ENCODE measurements at regions not wholly inside any gene's neighbourhood (a gene's known extent, or its start where the extent isn't known, plus 50 kb on each side); places are given as distances from the start of the nearest gene placed in this dataset.
"Not testable (repeated sequence)": the region's sequence is repeated elsewhere in the genome, so short reads cannot be mapped to it uniquely, and the experiment has no call there.

DNA sequence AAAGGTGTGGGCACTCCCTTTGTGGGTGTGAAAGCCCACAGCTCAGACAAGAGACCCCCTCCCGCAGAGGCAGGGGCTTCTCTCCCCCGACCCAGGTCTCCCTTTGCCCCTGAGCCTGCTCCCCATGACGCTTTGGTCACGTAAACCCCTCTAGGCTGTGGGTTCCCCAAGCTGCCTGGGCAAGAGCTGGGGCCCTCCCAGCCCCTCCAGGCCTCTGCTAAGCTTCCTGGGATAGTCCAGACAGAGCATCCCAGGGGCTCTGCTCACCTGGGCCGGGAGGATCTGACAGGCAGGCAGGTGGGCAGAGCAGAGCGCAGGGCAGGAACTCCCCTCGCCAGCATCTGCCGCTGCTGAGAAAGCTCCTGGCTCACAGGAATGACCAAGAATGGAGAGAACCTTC lies 177.3 kb downstream of the BANP start:
- H3K4me1 Mint-ChIP-seq, result no peaks in the 10 kb centered on the region
- no peaks in the 10 kb centered on the region for H3K36me3 Mint-ChIP-seq
- no peak overlapping the region for H3K27ac Mint-ChIP-seq
- H3K9me3 Mint-ChIP-seq, result no peaks in the 10 kb centered on the region
- no peak overlapping the region for H3K4me3 Mint-ChIP-seq
- H3K27me3 Mint-ChIP-seq, result no peaks in the 10 kb centered on the region

DNA sequence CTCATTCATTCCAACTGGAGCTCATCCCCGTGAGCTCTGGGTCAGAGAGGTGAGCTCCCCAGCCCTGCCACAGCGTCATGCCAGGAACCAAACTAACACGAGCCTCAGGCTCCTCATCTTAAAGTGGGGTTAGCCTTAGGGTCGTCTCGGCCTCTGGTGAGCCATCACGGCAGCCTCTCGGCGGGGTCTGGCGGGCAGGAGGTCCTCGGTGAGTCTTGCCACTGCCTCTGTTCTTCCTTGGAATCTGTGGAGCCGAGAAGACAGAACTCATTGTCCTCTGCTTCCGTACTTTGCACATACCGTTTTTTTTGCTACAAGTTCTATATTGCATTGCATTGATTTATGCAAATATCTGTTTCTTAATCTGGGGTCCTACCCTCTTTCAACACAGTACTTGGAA lies 177.9 kb downstream of the BANP start:
- H3K4me1 Mint-ChIP-seq, H3K27ac Mint-ChIP-seq, H3K27me3 Mint-ChIP-seq, H3K4me3 Mint-ChIP-seq, H3K9me3 Mint-ChIP-seq, H3K36me3 Mint-ChIP-seq: not testable (repeated sequence)

DNA sequence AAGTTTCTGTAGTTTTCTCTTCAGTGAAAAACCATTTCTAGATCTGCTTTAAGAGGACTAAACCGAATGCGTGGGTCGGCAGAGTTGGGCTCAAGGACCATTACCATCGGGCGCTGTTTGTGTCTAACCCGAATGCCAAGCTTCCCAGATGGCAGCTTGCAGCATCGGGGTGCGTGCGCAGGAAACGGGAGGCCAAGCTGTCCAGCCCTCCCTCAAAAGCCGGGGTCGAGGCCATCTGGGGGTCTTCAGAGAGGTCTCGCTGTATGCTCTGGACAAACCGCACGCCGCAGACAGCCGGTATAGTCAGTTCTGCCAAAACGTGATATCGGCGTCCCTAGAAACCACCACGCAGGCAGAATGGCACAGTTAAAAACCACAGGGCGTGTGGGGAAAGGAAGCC lies 178.8 kb downstream of the BANP start:
- no peak overlapping the region for H3K4me3 Mint-ChIP-seq
- no peaks in the 10 kb centered on the region for H3K36me3 Mint-ChIP-seq
- H3K27ac Mint-ChIP-seq, result no peak overlapping the region
- H3K27me3 Mint-ChIP-seq, result no peaks in the 10 kb centered on the region
- no peaks in the 10 kb centered on the region for H3K9me3 Mint-ChIP-seq
- no peaks in the 10 kb centered on the region for H3K4me1 Mint-ChIP-seq

DNA sequence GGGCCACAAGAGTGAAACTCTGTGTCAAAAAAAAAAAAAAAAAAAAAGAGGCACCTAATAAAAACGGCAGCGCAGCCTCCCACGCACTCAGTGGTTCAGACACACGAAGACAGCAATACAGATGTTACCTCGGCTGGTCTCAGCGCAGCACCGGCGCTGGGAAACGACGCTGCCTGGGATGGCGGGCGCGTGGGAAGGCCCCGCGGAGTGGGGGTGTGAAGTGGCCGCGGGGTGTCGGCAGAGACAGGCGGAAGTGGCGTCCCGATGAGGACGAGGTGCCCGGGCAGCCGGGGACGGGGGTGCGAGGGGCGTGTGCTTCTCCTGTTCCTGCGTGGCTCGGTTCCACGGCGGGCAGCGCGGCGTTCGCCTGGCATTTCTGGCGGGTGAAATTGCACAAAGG lies 179.4 kb downstream of the BANP start:
- no peaks in the 10 kb centered on the region for H3K36me3 Mint-ChIP-seq
- H3K4me1 Mint-ChIP-seq, result no peaks in the 10 kb centered on the region
- no peaks in the 10 kb centered on the region for H3K9me3 Mint-ChIP-seq
- no peak overlapping the region for H3K27ac Mint-ChIP-seq
- no peaks in the 10 kb centered on the region for H3K27me3 Mint-ChIP-seq
- H3K4me3 Mint-ChIP-seq, result no peak overlapping the region

DNA sequence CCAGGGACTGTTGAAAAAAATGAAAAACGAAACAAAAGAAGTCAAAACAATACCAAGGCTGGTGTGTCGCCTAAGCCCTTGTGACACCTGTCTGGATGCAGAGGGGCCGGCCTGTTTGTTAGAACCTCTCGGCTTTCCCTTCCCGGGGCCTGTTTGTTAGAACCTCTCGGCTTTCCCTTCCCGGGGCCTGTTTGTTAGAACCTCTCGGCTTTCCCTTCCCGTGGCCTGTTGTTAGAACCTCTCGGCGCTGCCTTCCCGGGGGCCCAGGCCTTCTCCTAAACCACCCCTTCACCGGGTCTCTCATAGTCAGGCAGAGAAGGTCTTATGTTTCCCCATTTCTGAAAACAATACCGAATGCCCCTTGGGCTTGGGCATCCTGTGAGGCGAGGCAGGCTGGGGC lies 180.0 kb downstream of the BANP start:
- no peak overlapping the region for H3K27ac Mint-ChIP-seq
- no peaks in the 10 kb centered on the region for H3K36me3 Mint-ChIP-seq
- no peaks in the 10 kb centered on the region for H3K27me3 Mint-ChIP-seq
- no peak overlapping the region for H3K4me3 Mint-ChIP-seq
- no peaks in the 10 kb centered on the region for H3K4me1 Mint-ChIP-seq
- no peaks in the 10 kb centered on the region for H3K9me3 Mint-ChIP-seq

DNA sequence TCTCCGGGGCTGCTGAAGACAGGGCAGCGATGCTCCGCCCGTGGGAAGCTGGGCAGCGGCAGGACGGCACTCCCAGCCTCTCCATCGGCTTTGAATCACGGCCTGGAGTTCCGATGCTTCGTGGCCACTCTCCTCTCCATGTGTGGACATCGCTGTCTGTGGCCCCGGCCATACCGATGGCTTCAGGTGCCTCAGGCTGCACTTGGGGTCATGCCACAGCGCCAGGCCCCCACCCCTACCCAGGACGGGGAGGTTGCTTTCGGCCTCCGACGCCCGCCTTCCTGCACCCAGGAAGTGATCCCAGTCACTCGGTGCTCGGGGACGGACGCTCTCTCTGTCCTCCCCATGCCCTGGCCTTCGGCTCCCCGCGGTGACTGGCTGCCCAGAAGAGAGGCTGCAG lies 180.7 kb downstream of the BANP start:
- Mint-ChIP-seq H3K27me3 (no peaks in the 10 kb centered on the region), H3K4me1 (no peaks in the 10 kb centered on the region), H3K9me3 (no peaks in the 10 kb centered on the region), H3K36me3 (no peaks in the 10 kb centered on the region), H3K27ac (no peak overlapping the region), H3K4me3 (no peak overlapping the region)

DNA sequence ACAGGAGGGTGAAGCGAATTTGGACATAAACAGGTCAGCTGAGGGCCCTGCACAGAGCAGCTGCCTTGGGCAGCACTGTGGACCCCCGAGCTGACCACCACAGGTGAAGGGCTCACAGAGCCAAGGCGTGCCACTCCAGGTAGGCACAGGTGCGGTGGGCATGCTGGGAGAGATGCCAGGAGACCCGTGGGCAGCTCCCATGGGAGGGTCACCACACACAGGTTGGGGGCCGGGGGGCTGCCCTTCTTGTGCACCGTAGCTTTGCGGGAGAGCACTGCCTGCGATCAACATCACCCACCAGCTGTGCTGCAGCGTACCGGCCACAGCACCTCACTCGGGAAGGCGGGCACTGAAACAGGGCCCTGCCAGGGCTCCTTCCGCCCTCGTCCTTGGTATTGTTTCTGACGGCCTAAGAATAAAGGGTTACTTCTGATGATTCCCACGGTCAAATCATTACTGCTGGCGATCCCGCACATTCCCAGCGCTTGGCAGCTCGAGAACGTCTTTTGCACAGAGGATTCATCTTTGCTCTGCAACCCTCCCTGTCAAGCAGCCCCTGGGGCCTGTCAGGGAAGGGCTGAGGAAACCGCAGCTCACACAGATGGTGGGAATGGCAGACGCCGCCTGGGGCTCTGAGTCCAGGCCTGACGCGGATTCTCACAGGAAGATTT lies 181.7 kb downstream of the BANP start:
- Mint-ChIP-seq H3K36me3 (no peaks in the 10 kb centered on the region), H3K27me3 (no peaks in the 10 kb centered on the region), H3K27ac (no peak overlapping the region), H3K4me1 (no peaks in the 10 kb centered on the region), H3K4me3 (no peak overlapping the region), H3K9me3 (no peaks in the 10 kb centered on the region)

DNA sequence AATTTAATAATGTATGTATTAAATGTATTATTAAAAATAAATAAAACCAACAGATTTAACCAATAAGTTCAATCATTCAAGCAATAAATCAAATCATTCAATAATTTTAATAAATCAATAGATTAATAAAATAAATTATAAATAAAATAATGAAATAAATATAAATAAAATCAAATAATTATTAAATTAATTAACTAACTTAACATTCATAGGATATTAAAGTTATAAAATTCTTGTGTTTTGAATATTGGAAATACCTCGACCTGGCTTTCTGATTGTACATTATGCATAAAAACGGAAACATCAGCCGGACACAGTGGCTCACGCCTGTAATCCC lies 182.2 kb downstream of the BANP start:
- Mint-ChIP-seq H3K9me3 (peaks cover 2% of the 10 kb centered on the region), H3K4me1 (no peaks in the 10 kb centered on the region), H3K36me3 (no peaks in the 10 kb centered on the region), H3K4me3 (no peak overlapping the region), H3K27ac (no peak overlapping the region), H3K27me3 (no peaks in the 10 kb centered on the region)

DNA sequence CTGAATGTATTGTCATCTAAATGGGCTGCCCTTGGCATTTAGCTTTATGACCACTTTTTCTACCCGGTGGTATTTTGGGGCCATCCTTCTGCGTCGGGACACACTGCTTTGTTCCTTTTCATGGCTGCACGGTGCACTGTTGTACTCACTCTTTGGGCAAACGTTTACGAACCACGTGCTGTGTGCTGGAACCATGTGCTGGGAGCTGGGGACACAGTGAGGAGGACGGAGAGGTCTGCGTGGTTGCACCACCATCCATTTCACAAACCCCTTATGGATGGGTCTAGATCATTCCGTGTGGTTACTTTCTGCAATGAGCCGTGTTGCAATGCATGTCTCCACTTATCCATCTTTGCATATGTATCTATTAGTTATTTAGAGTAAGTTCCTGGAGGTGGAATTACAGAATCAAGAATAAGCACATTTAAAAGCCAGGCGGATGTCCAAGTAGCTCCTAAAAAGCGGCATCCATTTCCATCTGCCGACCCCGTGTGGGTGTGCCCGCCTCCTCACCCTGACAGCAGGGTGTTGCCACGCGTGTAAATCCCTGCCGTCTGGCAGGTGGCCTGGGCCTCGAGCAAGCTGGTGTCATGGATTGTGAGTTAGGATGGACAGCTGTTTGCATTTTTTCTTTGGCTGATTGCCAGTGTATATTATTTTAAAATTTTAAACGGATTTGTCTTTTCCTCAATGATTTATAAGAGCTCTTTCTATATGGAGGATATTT lies 183.1 kb downstream of the BANP start:
- not testable (repeated sequence) for H3K27me3 Mint-ChIP-seq, H3K27ac Mint-ChIP-seq, H3K9me3 Mint-ChIP-seq, H3K4me1 Mint-ChIP-seq, H3K4me3 Mint-ChIP-seq, H3K36me3 Mint-ChIP-seq

DNA sequence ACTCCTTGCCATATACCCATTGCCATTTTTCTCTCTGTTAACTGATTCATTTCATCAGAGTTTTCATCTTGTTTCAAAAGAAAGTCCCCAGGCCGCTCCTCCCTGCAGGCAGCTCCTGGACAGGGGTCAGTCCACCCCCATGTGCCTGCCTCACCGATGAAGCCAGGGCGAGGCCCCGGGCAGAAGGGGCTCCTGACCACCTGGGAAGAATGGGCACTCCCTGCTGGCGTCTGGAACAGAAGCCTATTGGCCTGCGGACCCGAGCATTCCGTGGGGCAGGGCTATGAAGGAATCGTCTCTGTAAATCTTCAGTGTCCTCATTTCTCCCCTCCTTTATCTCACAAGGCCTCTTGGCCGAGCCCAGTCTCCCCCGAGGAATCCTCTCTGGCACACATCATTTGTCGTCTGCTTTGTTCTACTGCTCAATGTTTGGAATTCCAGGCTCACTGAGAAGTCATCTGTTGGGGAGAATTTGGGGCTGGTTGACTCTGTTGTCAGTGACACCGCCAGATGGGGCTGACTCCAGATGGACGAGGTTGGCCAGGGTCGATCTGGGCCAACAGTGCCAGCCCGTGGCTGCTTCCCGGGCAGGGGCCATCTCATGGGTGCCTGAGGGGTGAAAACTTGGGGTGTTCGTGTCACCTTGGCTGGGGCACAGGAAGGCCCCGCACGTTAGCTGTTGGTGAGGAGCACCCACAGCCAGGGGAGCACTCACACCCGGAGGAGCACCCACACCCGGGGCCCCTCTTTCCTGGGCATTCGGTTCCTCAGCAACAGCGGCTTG lies 183.9 kb downstream of the BANP start:
- not testable (repeated sequence) for H3K36me3 Mint-ChIP-seq

DNA sequence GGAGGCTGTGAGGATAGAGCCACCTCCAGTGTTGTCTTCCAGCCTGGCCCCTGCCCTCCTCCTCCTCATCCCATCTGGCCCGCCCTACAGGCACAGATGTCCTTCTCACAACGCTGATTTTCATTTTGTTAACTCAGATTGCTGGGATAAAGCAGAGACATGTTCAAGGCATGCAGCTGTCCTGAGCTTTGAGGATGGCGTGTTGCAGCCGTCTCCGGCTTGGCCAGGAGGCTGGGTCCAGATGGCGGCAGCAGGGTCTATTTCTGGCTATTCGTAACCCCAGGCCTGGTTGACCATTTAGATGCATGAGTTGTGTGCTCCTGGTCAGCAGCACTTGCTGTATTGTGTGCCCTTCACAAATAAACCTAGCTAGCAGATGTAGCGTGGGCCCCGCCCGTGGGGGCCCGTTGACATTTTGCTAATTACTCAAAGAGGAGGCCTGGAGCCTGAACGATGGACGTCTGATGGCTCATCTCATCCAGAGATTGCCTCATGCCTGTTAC lies 185.0 kb downstream of the BANP start:
- H3K9me3 Mint-ChIP-seq, H3K36me3 Mint-ChIP-seq, H3K27ac Mint-ChIP-seq, H3K27me3 Mint-ChIP-seq, H3K4me3 Mint-ChIP-seq, H3K4me1 Mint-ChIP-seq: not testable (repeated sequence)

More for the DNA sequence above, 183.9 kb downstream of the BANP start:
- not testable (repeated sequence) for H3K27ac Mint-ChIP-seq, H3K4me3 Mint-ChIP-seq, H3K27me3 Mint-ChIP-seq, H3K9me3 Mint-ChIP-seq, H3K4me1 Mint-ChIP-seq

DNA sequence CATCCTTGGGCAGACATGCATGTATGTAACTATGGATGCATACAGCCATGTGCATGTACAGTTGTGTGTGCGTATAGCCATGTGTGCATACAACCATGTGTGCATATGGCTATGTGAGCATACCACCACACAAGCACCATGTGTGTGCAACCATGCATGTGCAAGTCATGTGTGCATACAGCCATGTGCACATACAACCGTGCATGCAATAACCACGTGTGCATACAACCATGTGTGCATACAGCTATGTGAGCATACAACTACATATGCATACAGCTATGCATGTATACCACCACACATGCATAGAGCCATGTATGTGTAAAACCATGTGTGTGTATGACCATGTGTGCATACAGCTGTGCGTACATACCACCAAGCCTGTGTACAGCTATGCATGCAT lies 185.7 kb downstream of the BANP start:
- H3K27ac Mint-ChIP-seq, H3K36me3 Mint-ChIP-seq, H3K4me1 Mint-ChIP-seq, H3K9me3 Mint-ChIP-seq, H3K27me3 Mint-ChIP-seq, H3K4me3 Mint-ChIP-seq: not testable (repeated sequence)

DNA sequence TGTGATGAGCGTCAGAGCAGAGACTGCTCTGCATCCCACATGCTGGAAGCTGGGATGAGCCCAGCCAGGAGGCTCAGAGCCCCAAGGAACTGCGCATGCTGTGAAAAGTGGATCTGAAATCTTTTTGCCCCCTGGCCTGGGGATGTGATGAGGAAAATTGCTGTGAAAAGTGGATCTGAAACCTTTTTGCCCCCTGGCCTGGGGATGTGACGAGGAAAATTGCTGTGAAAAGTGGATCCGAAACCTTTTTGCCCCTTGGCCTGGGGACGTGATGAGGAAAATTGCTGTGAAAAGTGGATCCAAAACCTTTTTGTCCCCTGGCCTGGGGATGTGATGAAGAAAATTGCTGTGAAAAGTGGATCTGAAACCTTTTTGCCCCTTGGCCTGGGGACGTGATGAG lies 187.9 kb downstream of the BANP start:
- H3K27ac Mint-ChIP-seq, H3K4me3 Mint-ChIP-seq, H3K27me3 Mint-ChIP-seq, H3K9me3 Mint-ChIP-seq, H3K36me3 Mint-ChIP-seq, H3K4me1 Mint-ChIP-seq: not testable (repeated sequence)

DNA sequence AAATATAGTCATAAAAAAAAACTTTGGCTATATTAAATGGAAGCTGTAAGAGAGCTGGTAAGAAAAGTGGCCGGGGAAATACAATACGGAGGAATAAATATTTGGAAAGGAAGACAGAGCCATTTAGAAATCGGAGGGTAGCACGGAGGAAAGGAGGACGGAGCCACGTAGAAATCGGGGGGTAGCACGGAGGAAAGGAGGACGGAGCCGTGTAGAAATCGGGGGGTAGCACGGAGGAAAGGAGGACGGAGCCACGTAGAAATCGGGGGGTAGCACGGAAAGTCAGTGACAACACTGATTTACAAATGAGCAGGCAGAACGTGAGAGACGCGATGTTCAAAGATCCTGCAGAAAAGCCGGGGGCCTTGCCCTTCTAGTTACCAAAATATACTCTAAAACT lies 189.0 kb downstream of the BANP start:
- not testable (repeated sequence) for H3K27ac Mint-ChIP-seq, H3K9me3 Mint-ChIP-seq, H3K4me3 Mint-ChIP-seq, H3K4me1 Mint-ChIP-seq, H3K36me3 Mint-ChIP-seq, H3K27me3 Mint-ChIP-seq

DNA sequence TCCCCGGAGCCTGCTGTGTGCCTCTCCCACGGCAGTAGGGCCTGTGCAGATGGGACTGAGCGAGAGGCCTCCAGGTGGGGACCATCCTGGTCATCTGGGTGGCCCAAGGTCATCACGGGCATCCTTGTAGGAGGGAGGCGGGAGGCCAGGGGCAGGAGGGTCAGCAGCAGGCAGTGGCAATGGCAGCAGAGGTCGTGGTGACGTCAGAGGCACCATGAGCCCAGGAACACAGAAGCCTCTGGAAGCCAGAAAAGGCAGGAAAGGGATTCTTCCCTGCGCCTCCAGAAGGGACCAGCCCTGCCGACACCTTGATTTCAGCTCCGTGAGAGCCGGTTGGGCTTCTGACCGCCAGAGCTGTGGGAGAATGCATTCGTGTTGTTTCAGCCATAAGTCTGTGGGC lies 190.3 kb downstream of the BANP start:
- peaks cover 8% of the 10 kb centered on the region for H3K9me3 Mint-ChIP-seq
- H3K27ac Mint-ChIP-seq, result no peak overlapping the region
- no peak overlapping the region for H3K4me3 Mint-ChIP-seq
- H3K4me1 Mint-ChIP-seq, result no peaks in the 10 kb centered on the region
- no peaks in the 10 kb centered on the region for H3K36me3 Mint-ChIP-seq
- H3K27me3 Mint-ChIP-seq, result no peaks in the 10 kb centered on the region

DNA sequence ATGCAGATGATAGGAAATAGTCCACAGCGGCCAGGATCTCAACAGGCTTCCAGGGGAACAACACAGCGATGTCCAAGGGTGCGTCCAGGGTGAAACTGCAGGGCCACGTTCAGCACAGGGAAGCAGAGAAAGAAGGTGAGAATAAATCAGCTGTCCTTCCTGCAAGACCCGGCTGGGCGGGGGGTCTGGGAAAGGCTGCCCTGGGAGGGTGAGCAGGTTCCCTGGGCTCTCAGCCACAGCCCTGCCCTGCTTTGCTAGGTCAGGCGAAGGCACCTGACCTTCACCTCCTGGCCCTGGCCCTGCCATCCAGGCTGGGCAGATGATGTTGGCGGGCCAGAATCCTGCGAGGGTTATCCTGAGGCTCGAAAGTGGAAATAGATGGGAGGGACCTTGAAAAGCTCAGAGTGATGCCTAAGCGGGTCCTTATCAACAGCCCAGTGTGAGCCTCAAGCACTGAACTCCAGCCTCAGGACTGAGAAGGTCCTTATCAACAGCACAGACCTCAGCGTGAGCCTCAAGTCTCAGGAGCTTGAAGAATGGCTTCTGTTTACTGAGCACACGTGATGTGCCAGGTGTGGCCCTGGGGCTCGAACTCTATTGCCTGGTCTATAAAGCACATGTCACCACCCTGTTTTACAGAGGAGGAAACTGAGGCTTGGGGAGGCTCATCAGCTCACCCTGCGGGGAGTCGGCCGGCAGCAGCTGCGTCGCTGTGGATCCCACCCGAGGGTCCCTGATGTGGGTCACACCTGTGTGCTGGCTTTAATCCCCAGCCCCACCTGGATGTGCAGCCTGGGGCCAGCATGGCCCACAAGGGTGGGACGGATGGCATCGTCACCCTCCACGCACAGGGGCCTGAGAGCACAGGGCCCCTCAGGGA lies 191.1 kb downstream of the BANP start:
- H3K36me3 Mint-ChIP-seq, H3K4me1 Mint-ChIP-seq, H3K4me3 Mint-ChIP-seq, H3K27ac Mint-ChIP-seq, H3K9me3 Mint-ChIP-seq, H3K27me3 Mint-ChIP-seq: not testable (repeated sequence)
